Left lobe of liver (tissue), 2 donors: ENCODE measurements at regions not wholly inside any gene's neighbourhood (a gene's known extent, or its start where the extent isn't known, plus 50 kb on each side); places are given as distances from the start of the nearest gene placed in this dataset.

Experiments
- ATAC-seq: fragments of 200-7000 bp; cut with Tn5 transposase; one replicate; pipeline ENCODE4 v1.9.1; 2020; ENCODE audit warnings: mild to moderate bottlenecking, moderate library complexity
- DNase-seq: peaks from one replicate; pipeline ENCODE4 v3.0.0-alpha.2; 2020; ENCODE audit warnings: low spot score
- donor health status: DM: no; HTN: no; CAD: no; lungs with moderate emphysema.
- donor health status: DM: no; HTN: yes; CAD: no.

DNA sequence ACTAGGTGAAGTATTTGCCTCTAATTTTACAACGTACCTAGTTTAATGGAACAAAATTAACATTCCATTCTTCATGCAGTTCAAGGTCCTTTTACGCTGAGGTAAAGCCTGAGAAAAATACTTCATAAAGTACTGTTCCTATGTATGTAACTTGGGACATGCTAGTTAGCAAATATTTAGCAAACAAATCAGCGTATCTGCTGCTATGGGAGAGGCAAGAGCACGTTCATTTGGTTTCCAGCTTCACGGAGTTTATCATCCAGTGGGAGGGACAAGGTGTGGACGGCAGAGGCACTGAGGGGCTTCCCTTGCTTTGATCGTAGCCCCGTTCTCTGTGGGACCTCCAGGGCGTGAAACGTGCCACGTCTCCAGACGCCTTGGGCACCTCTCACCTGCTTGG is 248.8 kb downstream of the IRS2 start:
- no peak for ATAC-seq

DNA sequence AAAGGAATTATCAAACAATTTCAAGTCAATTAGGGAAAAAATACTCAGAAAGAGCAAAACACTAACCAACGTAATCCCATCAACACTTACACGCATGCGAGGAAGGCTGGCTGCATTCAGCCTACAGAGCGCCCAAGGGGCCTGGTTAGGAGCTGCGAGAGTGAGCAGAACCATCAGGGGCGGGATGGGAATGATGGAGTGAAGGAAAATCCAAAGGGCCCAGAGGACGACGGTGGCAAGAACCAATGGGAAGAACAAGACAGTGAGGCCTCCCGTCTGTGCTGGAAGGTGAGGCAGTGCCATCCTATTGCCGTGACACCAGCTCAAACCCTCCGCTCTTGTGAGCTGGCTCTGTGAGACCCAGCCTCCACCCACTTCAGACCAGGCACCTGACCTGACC is 253.0 kb downstream of the IRS2 start:
- DNase-seq (no peak), ATAC-seq (no peak)

More for the DNA sequence above, 248.8 kb downstream of the IRS2 start:
- no peak for DNase-seq

DNA sequence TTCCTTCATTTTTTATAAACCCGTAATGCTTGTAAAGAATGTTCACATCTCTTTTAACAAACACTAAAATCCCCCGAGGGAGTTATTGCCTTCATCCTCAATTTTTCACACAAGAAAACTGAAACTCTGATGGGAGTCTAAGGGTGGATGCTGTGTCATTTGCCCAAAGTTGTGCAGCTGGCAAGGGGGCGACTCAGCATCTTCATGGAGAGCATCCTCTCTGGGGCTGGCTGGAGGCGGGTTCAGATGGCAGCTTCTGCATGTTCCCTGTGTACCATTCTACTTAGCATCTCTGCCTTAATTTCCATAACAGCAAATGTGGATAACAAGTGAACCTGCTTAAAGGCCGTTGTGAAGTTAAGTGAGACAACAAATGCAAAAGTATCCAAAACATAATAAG is 256.4 kb downstream of the IRS2 start:
- no peak for ATAC-seq
- DNase-seq, result no peak

DNA sequence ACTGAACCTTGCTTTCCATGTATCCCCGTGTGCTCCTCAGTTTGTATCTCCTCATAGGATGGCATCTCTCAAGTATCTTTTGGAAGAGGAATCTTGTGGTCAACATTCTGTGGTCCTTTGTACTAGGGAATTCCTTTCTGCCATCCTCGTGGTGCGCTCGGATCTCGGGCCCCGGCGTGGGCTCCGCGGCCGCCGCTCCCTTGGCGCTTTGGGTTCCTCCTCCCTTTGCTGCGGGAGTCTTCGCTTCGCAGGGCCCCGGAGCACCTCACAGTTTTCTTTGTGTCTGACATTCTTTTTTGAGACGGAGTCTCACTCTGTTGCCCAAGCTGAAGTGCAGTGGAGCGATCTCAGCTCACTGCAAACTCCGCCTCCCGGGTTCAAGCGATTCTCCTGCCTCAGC is 264.7 kb downstream of the IRS2 start:
- DNase-seq (no peak), ATAC-seq (no peak)

DNA sequence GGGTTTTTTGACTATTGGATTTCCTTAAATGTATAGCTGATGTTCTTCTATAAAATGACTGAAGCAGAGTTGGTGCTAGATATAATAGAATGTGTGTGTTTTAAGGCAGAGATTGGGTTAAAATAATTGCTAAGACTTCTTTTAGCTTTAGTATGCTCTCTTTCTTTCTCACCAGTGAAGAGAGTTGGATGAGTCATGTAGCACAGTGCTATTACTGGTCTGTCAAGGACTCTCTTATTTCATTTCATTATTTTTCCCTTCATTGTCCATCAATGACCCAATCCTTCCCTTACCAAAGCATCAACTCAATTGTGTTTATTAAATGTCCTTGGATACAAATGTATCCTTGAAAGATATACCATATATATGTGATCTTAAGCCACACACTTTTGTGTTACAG is 268.9 kb downstream of the IRS2 start:
- ATAC-seq (no peak), DNase-seq (no peak)

DNA sequence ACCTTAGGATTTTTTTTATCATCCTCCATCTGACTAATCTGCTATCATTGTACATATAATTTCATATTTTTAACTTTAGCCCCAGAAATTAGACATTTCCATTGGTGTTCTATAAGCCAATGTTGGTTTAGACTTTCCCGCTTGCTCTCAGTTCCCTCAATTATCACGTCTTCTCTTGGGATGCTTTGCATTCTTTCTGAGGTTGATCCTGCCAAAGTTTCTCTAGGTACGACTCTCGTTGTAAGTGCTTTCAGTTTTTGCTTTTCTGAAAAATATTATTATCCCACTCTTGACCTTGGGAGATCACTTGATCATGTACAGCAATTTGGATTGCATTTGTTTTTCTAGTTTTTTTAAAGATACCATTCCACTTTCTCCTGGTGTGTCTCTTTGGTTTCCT is 270.2 kb downstream of the IRS2 start:
- ATAC-seq (no peak), DNase-seq (no peak)

DNA sequence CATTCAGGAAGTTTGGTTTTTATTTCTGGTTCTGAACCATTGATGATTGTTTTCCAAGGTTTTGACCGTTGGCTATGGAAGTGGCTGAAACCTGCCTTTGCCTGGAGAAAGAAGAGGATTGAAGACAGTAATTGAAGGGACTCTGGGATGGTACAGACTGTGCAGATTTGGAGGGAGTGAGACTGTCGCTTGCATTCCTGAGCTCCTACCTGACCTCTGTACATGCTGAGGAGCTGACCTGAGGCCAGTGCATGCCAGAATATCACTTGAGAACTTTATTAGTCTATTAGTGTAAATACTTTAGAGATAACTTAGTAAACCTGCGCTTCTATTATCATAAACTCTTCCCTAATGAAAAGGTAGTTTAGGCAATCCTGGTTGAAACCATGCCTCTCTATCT is 276.4 kb downstream of the IRS2 start:
- DNase-seq (no peak), ATAC-seq (no peak)

DNA sequence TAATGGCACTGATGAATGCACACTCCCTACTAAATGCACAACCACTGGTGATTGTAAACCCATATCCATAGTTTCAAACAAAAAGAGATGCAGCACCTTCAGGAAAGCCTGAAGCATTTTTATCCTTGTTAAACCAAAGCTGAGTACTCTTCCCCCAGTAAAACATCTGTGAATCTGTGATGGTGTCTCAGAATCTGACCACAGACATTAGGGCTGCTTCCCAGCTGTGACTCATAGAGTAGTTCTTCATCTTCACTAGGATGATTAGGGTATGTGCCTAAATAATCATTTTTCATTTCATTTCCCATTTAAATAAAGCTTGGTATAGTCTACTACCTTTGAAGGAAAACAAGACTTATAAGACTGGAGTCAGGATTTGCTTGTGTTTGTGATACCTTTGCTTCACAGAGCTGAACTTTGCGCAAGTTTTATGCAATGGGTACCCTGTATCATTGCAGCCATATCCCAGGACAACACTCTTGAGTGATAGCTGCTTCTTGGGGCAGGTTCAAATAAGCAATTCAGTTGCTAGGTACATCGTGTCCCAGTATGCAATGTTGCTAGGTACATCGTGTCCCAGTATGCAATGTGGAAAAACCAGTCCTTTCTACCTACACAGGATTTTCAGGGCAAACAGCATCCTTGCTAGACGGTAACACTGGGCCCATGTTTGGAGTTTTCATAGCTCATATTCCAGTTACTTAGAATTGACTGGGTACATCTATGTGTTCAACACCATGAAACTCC is 277.1 kb downstream of the IRS2 start:
- ATAC-seq, result no peak
- no peak for DNase-seq

DNA sequence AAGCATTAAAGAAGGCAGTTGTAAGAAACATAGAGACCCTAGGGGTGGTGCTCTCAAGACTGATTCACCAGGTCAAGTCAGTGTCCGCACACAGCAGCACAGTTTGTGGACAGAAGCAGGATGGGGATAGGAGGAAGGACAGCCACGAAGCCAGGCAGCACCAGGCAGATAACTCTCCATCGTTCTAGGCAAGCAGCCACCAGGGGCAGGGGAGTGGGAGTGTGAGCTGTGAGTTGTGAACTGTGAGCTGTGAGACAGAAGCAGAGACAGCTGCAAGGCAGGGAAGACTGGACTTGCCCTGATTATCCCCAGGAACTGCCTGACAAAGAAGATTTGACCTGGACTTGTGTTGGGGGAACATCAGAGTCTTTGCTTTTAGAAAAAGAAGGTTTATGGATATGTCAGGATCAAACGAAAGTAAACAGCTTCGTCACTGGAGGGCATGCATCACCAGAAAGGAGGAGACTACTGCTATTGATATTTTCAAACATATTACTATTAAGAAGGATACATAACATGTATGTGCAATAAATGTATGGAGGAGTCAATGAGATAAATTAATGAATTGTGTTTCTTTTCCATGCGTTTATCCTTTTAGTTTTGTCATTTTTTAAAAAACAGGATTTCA is 286.1 kb downstream of the IRS2 start:
- ATAC-seq, result no peak
- no peak for DNase-seq

DNA sequence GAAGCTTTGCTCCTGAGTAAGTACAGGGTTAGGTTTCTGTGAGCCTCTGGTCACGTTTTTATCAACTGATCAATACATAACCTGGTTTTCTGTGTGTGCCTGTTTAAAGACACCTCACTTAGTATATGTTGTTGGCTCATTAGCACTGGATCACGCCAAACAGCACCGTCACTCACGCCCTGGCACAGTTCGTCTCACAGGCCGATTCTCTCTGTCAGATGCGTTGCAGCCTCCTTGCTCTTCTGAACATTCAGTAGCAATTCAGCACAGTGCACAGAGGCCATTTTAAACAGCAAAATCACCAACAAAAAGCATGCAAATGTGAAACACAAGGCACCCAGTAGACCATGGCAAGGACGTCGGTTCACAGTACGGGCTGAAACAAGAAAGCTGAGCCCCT is 288.5 kb downstream of the IRS2 start:
- DNase-seq, result no peak
- no peak for ATAC-seq

DNA sequence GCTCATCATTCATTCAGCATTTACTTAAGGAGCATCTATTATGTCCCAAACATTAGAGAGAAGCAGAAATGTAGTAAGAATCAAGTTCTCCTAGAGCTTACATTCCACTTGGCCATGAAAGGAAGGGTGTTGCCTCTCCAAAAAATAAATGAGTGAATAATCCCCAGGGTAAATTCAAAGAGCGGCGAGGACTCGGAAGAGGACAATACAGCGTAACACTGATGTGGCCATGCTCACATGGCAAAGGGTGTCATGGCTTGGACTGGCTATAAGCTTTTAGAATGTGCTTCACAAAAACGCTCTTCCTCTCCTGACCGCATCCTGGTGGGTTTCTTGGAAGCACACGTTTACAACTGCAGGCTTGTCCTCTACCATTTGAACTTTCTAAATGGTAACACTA is 290.2 kb downstream of the IRS2 start:
- ATAC-seq (no peak), DNase-seq (no peak)

DNA sequence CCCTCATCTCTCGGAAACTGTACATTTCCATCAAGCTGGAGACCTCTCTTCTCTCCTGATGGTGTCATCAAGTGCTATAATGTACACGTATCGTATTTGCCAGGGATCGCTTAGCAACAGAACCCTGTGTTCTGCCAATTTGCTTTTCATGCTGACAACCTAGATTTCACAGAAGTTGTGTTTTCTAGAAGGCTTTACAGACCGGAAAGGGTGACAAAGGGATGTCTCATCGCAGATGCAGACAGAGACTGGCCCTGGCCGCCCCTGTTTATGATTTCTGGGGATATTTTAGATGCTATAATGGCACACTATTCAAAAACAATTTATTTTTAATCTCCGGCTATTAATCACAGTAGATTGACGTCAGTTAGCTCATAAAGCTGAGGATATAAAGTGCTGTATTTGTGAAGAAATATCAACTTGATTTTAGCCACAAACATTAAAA is 291.4 kb downstream of the IRS2 start:
- no peak for DNase-seq
- ATAC-seq, result no peak

DNA sequence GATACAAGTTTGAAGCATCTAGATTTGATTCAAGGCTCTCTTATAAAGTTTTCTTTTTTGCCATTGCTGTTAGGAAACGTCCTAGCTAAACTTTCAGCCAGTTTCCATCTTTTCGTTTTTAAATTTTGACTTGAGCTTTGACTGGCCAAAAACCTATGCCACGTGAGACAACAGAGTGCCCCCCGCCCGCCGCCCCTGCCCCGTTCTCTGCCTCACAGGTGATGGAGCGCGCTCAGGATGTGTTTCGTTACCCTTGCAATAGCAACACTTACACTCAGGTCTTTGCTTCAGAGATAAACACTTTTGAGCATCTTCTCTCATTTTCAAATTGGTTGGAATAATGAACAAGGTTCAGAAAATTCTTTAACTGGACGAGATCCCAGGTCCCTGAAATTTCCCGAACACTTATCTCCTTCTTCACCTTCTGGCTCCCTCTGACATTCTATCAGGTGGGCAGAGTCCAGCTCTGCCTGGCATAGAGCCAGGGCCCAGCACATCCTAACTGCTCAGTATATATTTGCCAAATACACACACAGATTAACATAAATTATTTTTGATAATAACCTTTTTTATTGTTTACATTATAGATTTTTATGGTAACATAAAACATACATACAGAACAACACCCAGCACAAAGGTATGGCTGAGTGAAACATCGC is 301.1 kb downstream of the IRS2 start:
- DNase-seq (no peak), ATAC-seq (no peak)

DNA sequence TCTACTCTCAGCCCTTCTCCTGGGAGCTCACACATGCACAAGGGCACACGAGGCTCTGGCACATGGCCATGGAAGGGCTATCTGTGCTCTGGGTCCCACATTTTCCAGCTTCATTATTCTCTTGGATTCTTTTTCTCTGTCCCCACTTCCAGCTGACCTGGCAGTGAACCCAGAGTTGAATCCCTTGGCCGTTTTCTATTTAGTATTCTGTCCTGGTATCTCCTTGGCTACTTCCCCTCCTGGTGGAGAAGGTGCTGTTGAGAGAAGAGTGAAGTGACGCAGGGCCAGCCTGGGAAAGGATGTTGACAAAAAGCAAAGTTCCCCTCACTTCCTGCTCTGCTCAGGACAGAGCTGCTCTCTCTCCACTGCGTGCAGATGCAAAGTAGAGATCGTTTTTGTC is 303.1 kb downstream of the IRS2 start:
- DNase-seq, result no peak
- ATAC-seq, result no peak

DNA sequence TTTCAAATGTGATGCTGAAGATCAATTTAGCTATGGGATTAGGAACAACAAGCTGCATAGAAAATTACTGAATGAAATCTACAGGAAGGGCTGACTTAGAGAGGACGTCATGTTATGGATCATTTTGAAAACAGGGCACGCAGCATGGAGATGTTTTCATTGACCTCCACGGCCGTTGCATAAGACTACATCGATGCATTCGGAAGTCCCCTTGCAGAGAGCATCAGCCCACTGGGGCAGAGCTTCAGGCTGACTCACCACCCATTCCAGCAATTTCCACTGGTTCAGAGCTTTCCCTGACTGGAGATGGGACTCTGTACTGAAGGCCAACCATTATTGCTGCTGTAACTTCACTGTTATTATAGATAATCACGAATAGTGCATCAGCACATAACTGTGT is 305.3 kb downstream of the IRS2 start:
- ATAC-seq, result no peak

DNA sequence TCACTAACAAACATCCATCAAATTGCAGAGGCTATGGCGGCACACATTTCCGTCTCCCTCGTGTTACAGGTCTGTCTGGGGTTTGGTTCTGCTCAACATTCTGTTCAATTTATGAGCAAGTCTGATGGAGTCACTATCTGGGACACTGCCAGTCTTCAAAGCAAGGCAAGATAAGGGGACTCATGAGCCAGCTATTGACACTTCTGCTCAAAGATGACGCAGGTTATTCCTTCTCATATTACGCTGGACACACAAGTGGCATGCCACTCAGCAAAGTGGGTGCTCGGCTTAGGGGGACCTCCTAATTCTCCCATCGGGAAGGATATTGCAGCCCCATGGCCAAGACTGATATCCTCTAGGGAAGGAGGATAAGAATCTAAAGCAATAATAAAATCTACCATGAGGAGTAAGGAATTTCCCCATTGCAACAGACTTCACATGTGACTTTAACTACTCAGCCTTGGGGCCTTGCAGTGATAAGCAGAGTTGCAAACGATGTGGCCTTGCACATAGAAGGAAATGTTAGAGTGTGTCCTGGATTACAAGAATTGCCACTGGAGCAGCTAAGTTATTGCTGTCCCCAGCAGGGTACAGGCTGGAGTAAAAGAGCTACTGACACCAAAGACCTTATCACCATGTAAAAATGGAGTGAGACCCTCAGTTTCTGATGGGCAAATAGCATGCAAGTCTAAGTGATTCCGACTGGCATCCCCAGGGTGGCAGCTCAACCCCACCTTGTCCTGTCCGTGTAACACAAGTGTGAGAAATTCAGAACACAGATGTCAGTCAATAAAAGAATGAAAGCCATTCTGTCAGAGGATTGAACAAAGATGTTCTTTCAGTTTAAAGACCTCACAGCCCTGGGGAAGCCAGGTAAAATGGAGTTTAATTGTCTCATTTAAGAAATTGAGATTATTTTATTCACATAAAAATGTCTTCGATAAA is 306.1 kb downstream of the IRS2 start:
- DNase-seq (no peak), ATAC-seq (no peak)

More for the DNA sequence above, 305.3 kb downstream of the IRS2 start:
- DNase-seq, result no peak

DNA sequence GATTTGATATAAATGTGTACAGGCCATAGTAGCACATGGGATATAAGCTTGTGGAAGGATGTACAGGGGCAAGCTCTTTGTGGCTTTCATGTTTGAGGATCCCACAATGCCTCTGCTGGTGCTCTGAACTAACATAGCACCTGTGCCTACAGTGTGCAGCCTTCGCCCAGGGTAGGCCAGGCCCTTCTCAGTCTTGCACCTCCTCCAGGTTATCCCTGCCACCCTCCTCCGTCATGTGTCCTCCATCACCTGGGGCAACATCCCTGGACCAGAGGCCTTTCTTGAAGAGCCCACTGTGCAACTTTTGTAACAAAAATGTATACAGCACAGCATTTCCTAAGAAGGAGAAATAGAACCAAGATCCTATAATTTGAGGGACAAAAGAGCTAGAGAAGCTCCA is 306.8 kb downstream of the IRS2 start:
- DNase-seq, result no peak

DNA sequence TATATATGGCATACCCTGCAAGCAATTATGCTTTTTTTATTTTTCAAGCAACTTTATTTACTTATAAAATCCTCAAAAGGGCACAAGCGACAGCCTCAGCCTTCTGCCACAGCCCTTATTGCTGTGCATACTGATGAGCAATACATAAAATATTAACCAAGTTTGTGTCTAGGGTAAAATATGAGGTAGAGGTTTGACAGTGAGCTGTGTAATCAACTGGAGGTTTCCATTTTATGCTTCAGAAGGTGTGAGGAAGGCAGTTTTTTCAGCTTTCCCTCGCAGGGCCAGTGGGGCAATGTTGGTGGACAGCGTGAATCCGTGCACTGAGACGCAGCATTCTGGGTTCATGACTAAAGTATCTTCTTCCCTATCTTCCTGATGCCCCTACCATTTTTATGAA is 310.4 kb downstream of the IRS2 start:
- no peak for ATAC-seq
- DNase-seq, result no peak

More for the DNA sequence above, 306.8 kb downstream of the IRS2 start:
- no peak for ATAC-seq

DNA sequence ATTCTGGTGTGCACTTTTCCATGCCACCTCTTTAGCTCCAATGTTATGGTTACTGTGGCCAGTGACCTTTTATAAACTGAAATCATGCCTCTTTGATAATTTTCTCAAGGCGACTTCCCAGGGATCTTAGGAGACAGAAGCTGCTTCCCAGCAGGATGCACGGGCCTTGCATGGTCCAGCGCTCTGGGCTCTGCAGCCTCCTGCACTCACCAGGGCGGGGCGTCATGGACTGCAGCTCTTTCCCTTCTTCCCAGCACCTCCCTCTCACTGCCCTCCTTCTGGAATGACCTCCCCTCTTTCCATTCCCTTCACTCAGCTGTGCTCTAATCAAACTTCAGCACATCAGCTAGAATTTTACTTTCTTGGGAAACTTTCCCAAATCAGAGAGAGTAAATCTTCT is 318.3 kb downstream of the IRS2 start:
- ATAC-seq, result no peak

DNA sequence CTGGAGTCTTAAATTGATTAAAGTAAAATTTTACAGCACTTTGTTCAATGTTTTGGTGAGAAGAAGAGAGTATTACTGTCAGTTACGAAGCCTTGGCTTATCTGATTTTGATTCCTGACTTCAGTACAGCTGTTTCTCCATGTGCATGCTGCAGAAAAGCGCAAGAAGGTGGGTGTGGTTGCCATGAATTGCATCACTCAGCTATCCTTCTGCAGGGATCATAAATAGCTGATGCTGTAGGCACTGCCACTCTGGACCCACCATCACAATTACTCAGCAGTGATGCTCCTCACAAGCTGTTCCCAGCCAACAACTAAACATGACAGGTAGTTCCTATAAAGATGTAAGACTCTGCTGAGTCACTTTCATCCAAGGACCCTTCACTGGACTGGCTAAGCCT is 321.2 kb downstream of the IRS2 start:
- ATAC-seq (no peak), DNase-seq (no peak)

More for the DNA sequence above, 318.3 kb downstream of the IRS2 start:
- no peak for DNase-seq
